ENCODE measurements at regions not wholly inside any gene's neighbourhood (a gene's known extent, or its start where the extent isn't known, plus 50 kb on each side); places are given as distances from the start of the nearest gene placed in this dataset.

GRCh38 chr16:81185416-81185815, 53.1 kb upstream of the BCO1 start:
- DNase-seq (ENCODE audit: low spot score) = no peak

- peak; percentile 86 for DNase-seq (ENCODE audit: low spot score)
These were observed 57.3 kb upstream of the BCO1 start for GRCh38 chr16:81181013-81181720.

GRCh38 chr16:81180578-81180977, 57.9 kb upstream of the BCO1 start:
- no peak for DNase-seq (ENCODE audit: low spot score)

- DNase-seq (ENCODE audit: low spot score) = no peak
These were observed 59.3 kb upstream of the BCO1 start for GRCh38 chr16:81179219-81179618.

GRCh38 chr16:81175325-81175891, 63.1 kb upstream of the BCO1 start:
- no peak for DNase-seq (ENCODE audit: low spot score)

- DNase-seq (ENCODE audit: low spot score) = no peak
These were observed 63.7 kb upstream of the BCO1 start for GRCh38 chr16:81174644-81175324.

GRCh38 chr16:81172769-81173658, 65.5 kb upstream of the BCO1 start:
- no peak for DNase-seq (ENCODE audit: low spot score)

- DNase-seq (ENCODE audit: low spot score) = no peak
These were observed 67.7 kb upstream of the BCO1 start for GRCh38 chr16:81170824-81171223.

GRCh38 chr16:81168406-81168805, 70.1 kb upstream of the BCO1 start:
- DNase-seq (ENCODE audit: low spot score) = no peak

- no peak for DNase-seq (ENCODE audit: low spot score)
These were observed 70.6 kb upstream of the BCO1 start for GRCh38 chr16:81167851-81168250.

- DNase-seq (ENCODE audit: low spot score) = no peak
These were observed 70.5 kb upstream of the GCSH start for GRCh38 chr16:81166417-81167300.

GRCh38 chr16:81165411-81166097, 69.4 kb upstream of the GCSH start:
- no peak for DNase-seq (ENCODE audit: low spot score)

- no peak for DNase-seq (ENCODE audit: low spot score)
These were observed 68.8 kb upstream of the GCSH start for GRCh38 chr16:81164958-81165357.

- no peak for DNase-seq (ENCODE audit: low spot score)
These were observed 68.3 kb upstream of the GCSH start for GRCh38 chr16:81164481-81164880.

GRCh38 chr16:81163671-81164070, 67.5 kb upstream of the GCSH start:
- no peak for DNase-seq (ENCODE audit: low spot score)

GRCh38 chr16:81158964-81159363, 62.8 kb upstream of the GCSH start:
- no peak for DNase-seq (ENCODE audit: low spot score)

- DNase-seq (ENCODE audit: low spot score) = no peak
These were observed 59.6 kb upstream of the GCSH start for GRCh38 chr16:81155769-81156168.

- no peak for DNase-seq (ENCODE audit: low spot score)
These were observed 55.6 kb upstream of the GCSH start for GRCh38 chr16:81151648-81152310.

- DNase-seq (ENCODE audit: low spot score) = no peak
These were observed 53.4 kb upstream of the GCSH start for GRCh38 chr16:81149614-81150013.

- DNase-seq (ENCODE audit: low spot score) = no peak
These were observed 52.1 kb upstream of the GCSH start for GRCh38 chr16:81148277-81148676.

All from cerebellar cortex (tissue), 1 donor.